ENCODE measurements at regions not wholly inside any gene's neighbourhood (a gene's known extent, or its start where the extent isn't known, plus 50 kb on each side); places are given as distances from the start of the nearest gene placed in this dataset.
A peak's percentile ranks its signal among the peaks of the same experiment; 100 is the strongest.

DNA sequence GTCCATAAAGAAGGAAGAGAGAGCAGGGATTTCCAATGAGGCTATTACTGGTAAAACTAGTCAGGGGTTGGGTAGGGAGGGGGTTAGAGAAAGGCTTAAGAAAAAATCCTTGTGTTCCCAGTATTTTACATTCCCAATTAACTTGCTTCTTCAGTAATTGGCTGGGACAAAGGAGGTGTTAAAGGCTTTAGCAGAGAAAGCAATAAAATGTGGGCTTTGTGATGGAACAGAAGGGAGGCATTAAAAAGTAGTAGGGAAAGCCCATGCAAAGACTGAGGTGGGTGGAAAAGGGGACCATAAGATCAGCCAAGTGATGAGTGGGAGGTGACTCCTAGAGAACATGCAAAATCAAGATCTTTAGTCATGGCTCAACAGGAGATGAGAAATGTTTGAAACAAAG is 1467.2 kb downstream of the RPA4 start:
- Mint-ChIP-seq H3K4me1 (peaks cover 28 to 29% of the 10 kb centered on the region in 2 experiments), H3K9me3 (peaks cover 6 to 10% of the 10 kb centered on the region in 2 experiments; a peak in 4 of 5 replicates)

More for the DNA sequence above, 1467.2 kb downstream of the RPA4 start:
- Histone ChIP-seq H3K79me1 (ENCODE audit: insufficient read depth, low read depth, low read length, poor library complexity, severe bottlenecking) (no peaks in the 10 kb centered on the region), H3K9ac (ENCODE audit: extremely low read depth, insufficient read length, low read length) (no peak overlapping the region), H4K20me1 (ENCODE audit: control insufficient read depth, insufficient read depth, insufficient read length) (no peaks in the 10 kb centered on the region), H3K79me2 (ENCODE audit: insufficient read depth, low read length) (no peaks in the 10 kb centered on the region), H4K8ac (replicated peaks; ENCODE audit: insufficient read length, low read depth, low read length) (no peak overlapping the region), H2BK12ac (ENCODE audit: insufficient read length, low read depth, low read length) (no peak overlapping the region), H4K91ac (ENCODE audit: insufficient read length, low read depth, low read length) (no peak overlapping the region), H3K27me3 (ENCODE audit: insufficient read depth, low read length) (no peaks in the 10 kb centered on the region), H2AFZ (ENCODE audit: low read length) (no peak overlapping the region), H3K27ac (ENCODE audit: insufficient read length, low read depth, low read length) (no peak overlapping the region), H3K14ac (ENCODE audit: insufficient read depth, low read length) (no peak overlapping the region), H3K56ac (ENCODE audit: insufficient read length, low read depth, low read length) (no peak overlapping the region), H2BK15ac (ENCODE audit: low read depth, low read length) (no peak overlapping the region), H3K18ac (ENCODE audit: insufficient read length, low read depth, low read length) (no peak overlapping the region), H3K4me2 (ENCODE audit: insufficient read depth, insufficient read length, low read length) (no peak overlapping the region), H3T11ph (ENCODE audit: low read length) (no peak overlapping the region), H2BK5ac (ENCODE audit: insufficient read length, low read length) (no peak overlapping the region), H2AK5ac (ENCODE audit: insufficient read length, low read length) (no peak overlapping the region), H3K23me2 (ENCODE audit: insufficient read length, low read depth, low read length, poor library complexity, severe bottlenecking) (no peaks in the 10 kb centered on the region), H2BK20ac (ENCODE audit: low read depth, low read length, poor library complexity, severe bottlenecking) (no peak overlapping the region), H2BK120ac (ENCODE audit: low read depth, low read length, poor library complexity, severe bottlenecking) (no peak overlapping the region), H3K9me3 (ENCODE audit: control insufficient read depth, low read depth, low read length) (no peaks in the 10 kb centered on the region), H3K4ac (ENCODE audit: low read depth, low read length) (no peak overlapping the region), H3K4me1 (ENCODE audit: insufficient read depth, low read length) (peaks cover 7% of the 10 kb centered on the region; the same call in 1 of the 2 replicates), H3K23ac (ENCODE audit: insufficient read length, low read depth, low read length) (no peak overlapping the region), H4K5ac (ENCODE audit: insufficient read length, low read depth, low read length) (no peak overlapping the region)
- Mint-ChIP-seq H3K36me3 (ENCODE audit: insufficient read depth in 1 of 3, low read depth in 3 of 3) (peaks cover 8 to 47% (median 26%) of the 10 kb centered on the region in 3 experiments), H3K27ac (peak overlapping the region in 2 of 3 experiments; percentile 47 to 94; a peak in 4 of 7 replicates), H3K4me3 (no peak overlapping the region), H3K27me3 (ENCODE audit: low read depth) (no peaks in the 10 kb centered on the region)
- no peak for DNase-seq
- TF ChIP-seq, protein P1, sequence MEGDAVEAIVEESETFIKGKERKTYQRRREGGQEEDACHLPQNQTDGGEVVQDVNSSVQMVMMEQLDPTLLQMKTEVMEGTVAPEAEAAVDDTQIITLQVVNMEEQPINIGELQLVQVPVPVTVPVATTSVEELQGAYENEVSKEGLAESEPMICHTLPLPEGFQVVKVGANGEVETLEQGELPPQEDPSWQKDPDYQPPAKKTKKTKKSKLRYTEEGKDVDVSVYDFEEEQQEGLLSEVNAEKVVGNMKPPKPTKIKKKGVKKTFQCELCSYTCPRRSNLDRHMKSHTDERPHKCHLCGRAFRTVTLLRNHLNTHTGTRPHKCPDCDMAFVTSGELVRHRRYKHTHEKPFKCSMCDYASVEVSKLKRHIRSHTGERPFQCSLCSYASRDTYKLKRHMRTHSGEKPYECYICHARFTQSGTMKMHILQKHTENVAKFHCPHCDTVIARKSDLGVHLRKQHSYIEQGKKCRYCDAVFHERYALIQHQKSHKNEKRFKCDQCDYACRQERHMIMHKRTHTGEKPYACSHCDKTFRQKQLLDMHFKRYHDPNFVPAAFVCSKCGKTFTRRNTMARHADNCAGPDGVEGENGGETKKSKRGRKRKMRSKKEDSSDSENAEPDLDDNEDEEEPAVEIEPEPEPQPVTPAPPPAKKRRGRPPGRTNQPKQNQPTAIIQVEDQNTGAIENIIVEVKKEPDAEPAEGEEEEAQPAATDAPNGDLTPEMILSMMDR (conservative IDR thresholded peaks at IDR 0.05): no peak

Measured in H9 (cell line).